Erythroblast (primary cell): ENCODE measurements at regions not wholly inside any gene's neighbourhood (a gene's known extent, or its start where the extent isn't known, plus 50 kb on each side); places are given as distances from the start of the nearest gene placed in this dataset.

Experiments used
- DNase-seq, 2 experiments: peaks; one replicate each; lab custom pipeline; 2025; lab: John Stamatoyannopoulos, UW
- GATA1 ChIP-seq: IDR thresholded peaks from 2 replicates; pipeline ENCODE4 v1.6.1; 2011; ENCODE audit warnings: low read depth, mild to moderate bottlenecking, control low read depth, low read length, moderate library complexity
- POLR2A ChIP-seq: IDR thresholded peaks from 2 replicates; pipeline ENCODE4 v1.6.1; 2011; ENCODE audit warnings: mild to moderate bottlenecking, low read length

GRCh38 chr11:119828006-119828405 is 99.0 kb upstream of the NECTIN1 start:
- TF ChIP-seq GATA1 (no peak), POLR2A (no peak)
- no peak for DNase-seq

- DNase-seq: no peak
- TF ChIP-seq GATA1 (no peak), POLR2A (no peak)
Observed at GRCh38 chr11:119827113-119827512, 98.1 kb upstream of the NECTIN1 start.

GRCh38 chr11:119823077-119823476 is 94.1 kb upstream of the NECTIN1 start:
- no peak for DNase-seq
- TF ChIP-seq POLR2A (no peak), GATA1 (no peak)

GRCh38 chr11:119816660-119817059 is 87.7 kb upstream of the NECTIN1 start:
- TF ChIP-seq POLR2A: no peak
- TF ChIP-seq GATA1: no peak
- DNase-seq: no peak

- no peak for TF ChIP-seq POLR2A
- TF ChIP-seq GATA1: no peak
Observed at GRCh38 chr11:119814766-119815165, 85.8 kb upstream of the NECTIN1 start.

GRCh38 chr11:119810478-119811232 is 81.7 kb upstream of the NECTIN1 start:
- no peak for DNase-seq
- no peak for TF ChIP-seq GATA1
- TF ChIP-seq POLR2A: no peak

More at GRCh38 chr11:119814766-119815165, 85.8 kb upstream of the NECTIN1 start:
- DNase-seq: no peak

- no peak for DNase-seq
- no peak for TF ChIP-seq GATA1
- no peak for TF ChIP-seq POLR2A
Observed at GRCh38 chr11:119809346-119809745, 80.3 kb upstream of the NECTIN1 start.

GRCh38 chr11:119808407-119809185 is 79.6 kb upstream of the NECTIN1 start:
- no peak for DNase-seq

GRCh38 chr11:119807841-119808240 is 78.8 kb upstream of the NECTIN1 start:
- DNase-seq: no peak
- no peak for TF ChIP-seq POLR2A
- TF ChIP-seq GATA1: no peak

More at GRCh38 chr11:119808407-119809185, 79.6 kb upstream of the NECTIN1 start:
- TF ChIP-seq POLR2A (no peak), GATA1 (no peak)

GRCh38 chr11:119807402-119807801 is 78.4 kb upstream of the NECTIN1 start:
- TF ChIP-seq GATA1 (no peak), POLR2A (no peak)
- no peak for DNase-seq

GRCh38 chr11:119806064-119806915 is 77.3 kb upstream of the NECTIN1 start:
- TF ChIP-seq GATA1 (no peak), POLR2A (no peak)
- no peak for DNase-seq

GRCh38 chr11:119805663-119806062 is 76.7 kb upstream of the NECTIN1 start:
- TF ChIP-seq GATA1: no peak
- TF ChIP-seq POLR2A: no peak
- no peak for DNase-seq

- no peak for DNase-seq
- TF ChIP-seq GATA1: no peak
- no peak for TF ChIP-seq POLR2A
Observed at GRCh38 chr11:119804698-119805097, 75.7 kb upstream of the NECTIN1 start.

GRCh38 chr11:119803726-119804294 is 74.8 kb upstream of the NECTIN1 start:
- DNase-seq: no peak
- TF ChIP-seq GATA1: no peak
- TF ChIP-seq POLR2A: no peak
